ENCODE measurements at regions not wholly inside any gene's neighbourhood (a gene's known extent, or its start where the extent isn't known, plus 50 kb on each side); places are given as distances from the start of the nearest gene placed in this dataset.

DNA sequence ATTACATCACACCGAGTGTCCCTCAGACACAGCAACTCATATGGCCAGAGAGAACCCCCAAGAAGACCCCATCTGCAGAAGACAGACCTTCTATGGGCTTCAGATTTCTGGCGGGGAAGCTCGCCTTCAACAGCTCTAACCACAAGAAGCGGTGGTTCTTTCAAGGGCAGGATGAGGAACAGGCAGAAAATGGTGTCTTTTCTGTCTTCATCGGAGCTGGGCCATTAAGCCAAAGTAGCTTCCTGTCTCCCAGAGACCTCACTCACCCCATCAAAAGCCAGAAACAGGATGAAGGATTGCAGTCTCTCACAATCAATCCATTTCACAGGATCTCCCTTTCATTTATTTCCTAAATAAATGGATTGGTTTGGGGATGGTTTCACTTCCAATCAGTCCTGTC lies 149.1 kb downstream of the HERPUD2 start:
- ATAC-seq (no peak), DNase-seq (ENCODE audit: low spot score in 2 of 2) (no peak)
- H3K27ac Mint-ChIP-seq, result no peak overlapping the region
- H3K9me3 Mint-ChIP-seq, result no peaks in the 10 kb centered on the region
- no peaks in the 10 kb centered on the region for H3K36me3 Mint-ChIP-seq

DNA sequence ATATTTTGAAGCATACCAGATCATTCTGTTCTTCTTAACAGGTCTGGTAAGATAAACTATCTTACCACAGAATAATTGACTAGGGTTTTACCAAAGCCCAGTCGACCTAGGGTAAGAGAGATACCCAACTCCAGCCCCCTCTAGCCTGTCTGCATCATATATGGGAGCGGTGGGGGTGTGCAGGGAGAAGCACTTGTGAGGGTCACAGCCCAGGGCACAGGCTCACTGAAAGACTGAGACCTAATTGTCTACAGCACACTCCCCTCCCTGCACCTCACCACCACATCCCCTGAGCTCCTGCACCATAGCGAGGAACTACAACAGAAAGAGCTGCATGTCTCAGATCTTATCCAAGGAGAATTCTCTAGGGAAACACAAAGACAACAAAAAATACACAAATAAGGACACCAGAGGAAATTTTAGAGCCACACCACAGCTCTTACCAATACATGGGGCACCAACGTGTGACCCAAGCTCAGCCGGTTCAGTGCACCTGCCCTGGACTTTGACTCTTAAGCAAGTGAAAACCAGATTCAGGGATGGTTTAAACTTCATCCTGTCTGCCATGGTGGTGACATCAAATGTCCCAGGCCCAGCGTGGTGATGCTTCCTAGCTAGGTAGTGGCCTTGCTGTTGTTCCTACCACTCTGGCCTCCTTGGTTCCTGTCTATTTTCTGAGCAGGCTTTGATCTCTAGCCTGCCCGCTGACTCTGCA lies 150.8 kb downstream of the HERPUD2 start:
- H3K27ac Mint-ChIP-seq, result no peak overlapping the region
- no peak for ATAC-seq
- no peaks in the 10 kb centered on the region for H3K9me3 Mint-ChIP-seq
- H3K36me3 Mint-ChIP-seq, result no peaks in the 10 kb centered on the region
- no peak for DNase-seq (ENCODE audit: low spot score in 2 of 2)

DNA sequence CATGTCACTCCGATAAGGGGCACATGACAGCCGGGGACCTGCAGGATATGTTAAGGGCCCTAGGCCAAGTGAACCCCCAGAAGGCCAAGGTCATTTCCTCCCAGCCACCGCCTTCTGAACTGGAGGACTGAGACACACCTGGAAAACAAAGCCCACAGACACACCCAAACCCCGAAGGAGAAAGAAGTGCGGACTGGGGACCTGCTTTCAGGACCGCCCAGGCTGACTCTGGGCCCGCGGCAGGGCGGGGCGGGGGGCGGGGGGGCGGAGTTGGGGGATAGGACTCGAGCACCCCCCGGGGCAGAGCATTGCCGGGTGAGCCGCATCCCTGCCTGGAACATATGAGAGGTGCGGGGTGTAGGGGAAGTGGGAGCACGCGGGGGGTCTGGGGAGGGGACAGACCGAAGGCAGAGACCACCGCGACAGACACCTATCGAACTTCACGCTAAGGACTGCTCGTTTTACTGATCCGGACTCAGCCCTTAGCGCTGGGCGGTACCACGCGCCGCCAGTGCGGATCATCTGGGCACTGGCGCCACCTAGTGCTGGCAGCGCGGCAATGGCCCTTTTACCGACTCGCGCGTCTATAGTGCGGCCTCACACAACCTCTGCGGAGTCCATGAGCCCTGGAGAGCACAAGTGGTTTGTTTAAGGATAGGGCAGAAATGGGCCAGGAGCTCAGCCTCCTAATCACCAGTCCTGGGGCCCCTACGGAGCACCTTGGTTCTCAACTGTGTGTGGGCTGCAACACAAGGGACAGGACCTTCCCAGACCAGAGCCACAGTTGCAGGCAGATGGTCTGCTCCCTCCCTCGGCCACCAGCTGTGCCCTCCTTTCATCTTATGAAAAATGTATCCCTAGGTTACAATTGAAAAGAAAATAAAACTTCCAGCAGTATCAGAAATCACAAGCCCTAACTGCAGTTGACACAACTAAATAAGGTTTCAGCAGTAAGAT lies 157.6 kb downstream of the HERPUD2 start:
- peak; percentile 75 to 87 for DNase-seq (ENCODE audit: low spot score in 2 of 2)
- peak; percentile 98 to 99 for ATAC-seq
- Mint-ChIP-seq H3K27ac (no peak overlapping the region), H3K36me3 (no peaks in the 10 kb centered on the region), H3K9me3 (no peaks in the 10 kb centered on the region)

DNA sequence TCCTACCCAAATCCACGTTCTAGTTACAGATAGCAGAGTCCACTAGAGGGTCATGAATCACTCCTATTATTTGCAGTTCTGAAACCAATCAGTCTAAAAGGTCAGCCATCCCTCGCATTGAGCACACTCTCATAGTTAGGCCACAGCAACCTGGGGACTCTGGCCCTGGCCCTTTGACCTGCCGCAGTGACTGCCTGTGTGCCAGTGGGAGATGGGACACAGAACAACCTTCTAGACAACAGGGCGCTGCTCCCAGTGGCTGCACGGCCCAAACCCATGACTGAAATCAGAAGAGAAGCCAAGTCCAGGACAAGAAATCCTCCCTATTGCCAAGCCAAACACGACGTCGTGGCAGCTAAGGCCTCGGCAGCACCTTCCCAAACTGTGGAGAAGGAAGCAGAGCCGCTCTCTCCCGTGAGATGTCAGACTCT lies 158.5 kb downstream of the HERPUD2 start:
- H3K9me3 Mint-ChIP-seq, result no peaks in the 10 kb centered on the region
- ATAC-seq, result no peak
- DNase-seq (ENCODE audit: low spot score in 2 of 2), result no peak
- H3K36me3 Mint-ChIP-seq, result no peaks in the 10 kb centered on the region
- H3K27ac Mint-ChIP-seq, result no peak overlapping the region

DNA sequence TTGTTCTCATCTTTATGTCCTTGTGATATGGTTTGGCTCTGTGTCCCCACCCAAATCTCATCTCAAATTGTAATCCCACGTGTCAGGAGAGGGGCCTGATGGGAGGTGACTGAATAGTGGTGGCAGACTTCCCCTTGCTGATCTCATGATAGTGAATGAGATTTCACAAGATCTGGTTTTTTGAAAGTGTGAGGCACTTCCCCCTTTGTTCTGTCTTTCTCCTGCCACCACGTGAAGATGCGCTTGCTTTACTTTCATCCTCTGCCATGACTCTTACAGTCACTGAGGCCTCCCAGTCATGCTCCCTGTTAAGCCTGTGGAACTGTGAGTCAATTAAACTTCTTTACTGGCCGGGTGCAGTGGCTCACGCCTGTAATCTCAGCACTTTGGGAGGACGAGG lies 161.0 kb downstream of the HERPUD2 start:
- Mint-ChIP-seq H3K9me3 (no peaks in the 10 kb centered on the region), H3K36me3 (no peaks in the 10 kb centered on the region), H3K27ac (no peak overlapping the region)
- DNase-seq (ENCODE audit: low spot score in 2 of 2) (no peak), ATAC-seq (no peak)

DNA sequence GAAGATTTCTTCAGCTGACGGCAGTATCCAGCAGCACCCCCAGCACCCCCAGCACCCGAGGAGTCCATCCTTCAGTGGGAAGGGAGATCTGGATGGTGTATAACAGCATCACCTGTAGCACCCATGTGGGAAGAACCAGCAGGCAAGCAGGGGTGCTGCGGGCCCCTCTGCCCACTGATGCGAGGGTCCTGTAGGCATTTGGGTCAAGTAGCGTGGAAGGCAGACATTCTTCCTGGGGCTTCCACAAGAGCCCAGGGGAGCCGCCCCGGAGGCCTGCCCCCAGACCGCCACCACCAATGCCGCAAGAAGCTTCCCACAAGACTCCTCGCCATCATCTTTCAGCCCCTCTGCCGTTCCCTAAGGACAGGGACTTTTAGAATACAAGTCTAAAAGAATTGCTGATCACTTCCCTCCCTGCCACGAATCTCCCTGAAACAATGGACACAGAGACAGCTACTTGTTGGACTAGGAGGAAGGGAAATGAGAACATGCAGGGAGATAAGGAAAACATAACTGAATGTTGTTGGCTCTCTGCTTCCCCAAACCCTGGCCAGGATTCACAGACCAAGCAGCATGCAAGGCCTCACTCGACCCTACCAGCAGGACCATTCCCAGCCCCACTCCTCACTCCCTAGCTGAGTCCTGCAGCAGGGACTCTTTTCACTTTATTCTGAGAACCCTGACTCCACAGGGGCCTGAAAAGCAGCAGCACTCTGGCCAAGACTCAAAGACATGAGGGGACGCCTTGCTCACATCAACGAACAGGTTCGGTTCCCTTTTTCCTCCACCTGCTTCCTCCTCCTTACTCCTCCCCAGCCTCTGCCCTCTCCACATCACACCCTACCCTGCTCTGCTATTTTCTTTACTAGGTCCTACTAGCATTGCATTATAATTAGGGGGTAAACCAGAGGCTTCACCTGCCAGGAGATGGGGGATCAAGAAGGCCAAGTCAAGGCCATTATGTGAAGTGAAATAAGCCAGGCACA lies 164.5 kb downstream of the HERPUD2 start:
- ATAC-seq, result no peak
- no peak overlapping the region for H3K27ac Mint-ChIP-seq
- DNase-seq (ENCODE audit: low spot score in 2 of 2), result no peak
- no peaks in the 10 kb centered on the region for H3K36me3 Mint-ChIP-seq
- H3K9me3 Mint-ChIP-seq, result no peaks in the 10 kb centered on the region

DNA sequence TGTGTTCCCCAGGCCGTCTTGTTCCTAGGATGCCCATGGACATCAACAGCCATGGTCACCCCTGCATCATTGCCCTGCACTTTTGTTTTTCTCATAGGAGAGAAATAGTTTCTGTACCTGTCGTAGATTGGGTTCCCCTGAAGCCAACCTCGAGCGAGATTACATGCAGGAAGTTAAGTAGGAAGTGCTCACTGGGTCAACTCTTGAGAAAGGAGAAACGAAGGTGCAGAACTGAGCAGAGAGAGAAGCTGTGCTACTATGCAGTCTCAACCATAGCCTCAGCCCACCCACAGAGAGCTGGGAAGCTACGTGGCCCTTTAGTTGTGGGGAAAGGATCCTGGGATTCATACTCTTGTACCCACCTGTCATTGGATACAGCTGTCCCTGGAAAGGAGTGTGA lies 165.2 kb downstream of the HERPUD2 start:
- Mint-ChIP-seq H3K27ac (no peak overlapping the region), H3K9me3 (no peaks in the 10 kb centered on the region), H3K36me3 (no peaks in the 10 kb centered on the region)
- no peak for DNase-seq (ENCODE audit: low spot score in 2 of 2)
- ATAC-seq, result no peak

DNA sequence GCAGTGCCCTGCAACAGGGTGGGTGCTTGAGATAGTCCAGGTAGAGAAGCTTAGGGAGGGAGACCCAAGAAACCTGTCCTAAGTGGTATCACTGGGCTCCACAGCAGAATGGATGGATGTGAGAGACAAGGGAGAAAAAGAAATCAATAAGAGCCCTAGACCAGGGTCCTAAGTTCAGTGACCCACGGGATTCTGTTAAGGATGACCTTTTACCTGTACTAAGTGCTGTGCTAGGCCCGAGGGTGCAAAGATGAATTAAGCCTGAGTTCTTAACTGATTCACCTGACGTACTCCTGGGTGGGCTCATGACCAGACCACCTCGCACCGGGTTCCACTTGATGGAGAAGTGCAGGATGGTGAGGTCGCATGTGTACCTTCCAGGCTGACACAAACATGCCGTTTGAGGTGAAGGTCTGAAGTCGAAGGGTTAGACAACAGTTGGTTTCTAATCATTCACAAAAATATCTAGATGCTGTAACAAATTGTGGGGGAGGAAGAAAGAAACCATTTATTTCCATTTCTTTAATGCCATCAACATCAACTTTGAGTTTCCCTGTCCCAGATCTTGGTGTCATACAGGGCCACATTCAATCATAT lies 166.5 kb downstream of the HERPUD2 start:
- no peaks in the 10 kb centered on the region for H3K9me3 Mint-ChIP-seq
- peak overlapping the region in 1 of 2 donors; percentile 34 for H3K27ac Mint-ChIP-seq
- H3K36me3 Mint-ChIP-seq, result no peaks in the 10 kb centered on the region
- DNase-seq (ENCODE audit: low spot score in 2 of 2) (no peak), ATAC-seq (no peak)

DNA sequence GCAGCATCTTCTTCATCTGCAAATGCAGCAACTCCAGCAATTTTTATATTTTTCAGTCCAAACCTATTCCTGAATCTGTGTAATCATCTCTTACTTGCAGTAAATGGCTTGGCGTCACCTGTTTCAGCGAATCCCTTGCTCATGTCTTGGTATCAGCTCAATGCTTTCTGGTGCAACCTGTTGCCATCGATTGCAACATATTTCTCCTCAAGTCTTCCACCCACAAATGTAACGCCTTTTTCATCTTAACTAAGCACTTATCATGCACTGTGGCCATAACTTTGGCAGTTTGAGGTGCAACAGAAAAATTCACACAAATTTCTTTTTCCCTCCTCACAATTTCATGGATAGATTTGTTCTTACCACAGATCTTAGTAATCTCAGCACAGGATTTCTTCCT lies 168.3 kb downstream of the HERPUD2 start:
- no peaks in the 10 kb centered on the region for H3K36me3 Mint-ChIP-seq
- no peaks in the 10 kb centered on the region for H3K9me3 Mint-ChIP-seq
- H3K27ac Mint-ChIP-seq, result no peak overlapping the region
- DNase-seq (ENCODE audit: low spot score in 2 of 2) (no peak), ATAC-seq (no peak)

DNA sequence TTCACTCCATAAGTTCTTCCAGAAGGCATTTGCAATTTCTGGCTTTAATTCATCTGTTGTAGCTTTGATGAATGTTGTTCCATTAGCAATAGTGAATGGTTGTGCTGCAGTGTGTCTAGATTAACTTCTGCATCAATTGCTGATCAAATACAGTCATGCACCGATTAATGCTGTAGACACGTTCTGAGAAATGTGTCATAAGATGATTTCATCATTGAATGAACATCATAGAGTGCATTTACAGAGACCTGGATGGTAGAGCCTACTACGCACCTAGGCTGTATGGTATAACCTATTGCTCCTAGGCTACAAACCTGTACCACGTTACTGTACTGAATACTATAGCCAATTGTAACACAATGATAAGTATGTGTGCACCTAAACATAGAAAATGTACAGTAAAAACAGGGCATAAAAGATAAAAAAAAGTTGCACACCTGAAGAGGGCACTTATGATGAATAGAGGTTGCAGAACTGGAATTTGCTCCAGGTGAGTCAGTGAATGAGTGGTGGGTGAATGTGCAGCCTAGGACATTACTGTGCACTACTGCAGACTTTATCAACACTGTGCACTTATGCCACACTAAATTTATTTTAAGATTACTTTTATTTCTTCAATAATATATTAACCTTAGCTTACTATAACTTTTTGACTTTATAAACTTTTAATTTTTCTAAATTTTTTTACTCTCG lies 170.7 kb downstream of the HERPUD2 start:
- Mint-ChIP-seq H3K36me3 (no peaks in the 10 kb centered on the region), H3K9me3 (no peaks in the 10 kb centered on the region), H3K27ac (no peak overlapping the region)
- ATAC-seq (no peak), DNase-seq (ENCODE audit: low spot score in 2 of 2) (no peak)

DNA sequence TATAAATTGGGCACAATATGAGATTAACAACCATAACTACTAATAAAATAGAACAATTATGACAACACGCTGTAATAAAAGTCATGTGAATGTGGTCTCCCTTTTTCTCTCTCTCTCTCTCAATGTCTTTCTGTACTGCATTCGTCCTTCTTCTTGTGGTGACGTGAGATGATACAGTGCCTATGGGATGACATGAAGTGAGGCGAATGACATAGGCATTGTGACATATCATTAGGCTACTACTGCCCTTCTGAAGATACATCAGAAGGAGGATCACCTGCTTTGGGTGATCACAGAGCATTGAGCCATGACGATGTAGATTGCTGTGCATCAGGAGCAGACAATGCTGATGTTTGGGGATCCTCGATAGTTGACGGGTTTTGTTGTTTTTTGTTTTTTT lies 171.6 kb downstream of the HERPUD2 start:
- no peak for DNase-seq (ENCODE audit: low spot score in 2 of 2)
- H3K27ac Mint-ChIP-seq, result no peak overlapping the region
- H3K9me3 Mint-ChIP-seq, result no peaks in the 10 kb centered on the region
- H3K36me3 Mint-ChIP-seq, result no peaks in the 10 kb centered on the region
- ATAC-seq, result no peak

DNA sequence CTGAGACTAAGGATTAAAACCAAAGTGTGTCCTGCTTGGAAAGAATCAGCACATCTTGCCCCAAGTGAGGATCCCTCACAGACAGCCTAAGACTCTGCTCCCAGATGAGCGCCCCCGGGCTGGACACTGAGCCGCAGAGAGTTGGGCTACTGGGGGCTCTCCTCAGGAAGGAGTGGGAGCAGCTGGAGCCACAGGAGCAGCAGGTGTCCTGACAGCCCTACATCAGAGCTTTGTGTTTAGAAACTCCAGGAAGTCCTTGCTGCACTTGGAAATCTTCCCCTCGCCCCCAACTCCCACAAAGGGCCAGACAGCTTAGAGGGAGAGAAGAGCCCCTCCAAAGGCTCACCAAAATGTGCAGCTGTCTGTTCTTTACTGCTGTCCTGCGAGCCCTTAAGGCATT lies 172.2 kb downstream of the HERPUD2 start:
- Mint-ChIP-seq H3K27ac (no peak overlapping the region), H3K36me3 (no peaks in the 10 kb centered on the region), H3K9me3 (no peaks in the 10 kb centered on the region)
- DNase-seq (ENCODE audit: low spot score in 2 of 2), result no peak
- ATAC-seq, result no peak

DNA sequence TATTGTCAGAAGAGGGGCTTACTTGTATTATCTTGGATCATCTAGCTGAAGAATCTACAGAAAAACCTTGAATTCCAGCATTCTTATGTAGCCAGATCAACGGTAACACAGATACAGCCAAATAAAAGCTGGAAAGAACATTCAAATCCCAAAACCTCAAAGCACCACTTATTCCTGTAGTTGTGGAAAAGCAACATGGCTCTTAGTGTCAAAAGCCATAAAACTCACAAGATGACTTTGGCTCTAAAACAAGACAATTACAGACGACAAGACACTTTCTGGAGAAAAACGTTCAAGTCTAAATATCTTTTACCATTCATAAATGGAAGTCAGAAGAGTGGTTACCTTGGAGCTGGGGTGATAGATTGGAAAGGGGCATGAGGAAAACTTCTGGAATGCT lies 173.0 kb downstream of the HERPUD2 start:
- DNase-seq (ENCODE audit: low spot score in 2 of 2), result no peak
- Mint-ChIP-seq H3K36me3 (no peaks in the 10 kb centered on the region), H3K9me3 (no peaks in the 10 kb centered on the region), H3K27ac (no peak overlapping the region)
- ATAC-seq, result no peak

DNA sequence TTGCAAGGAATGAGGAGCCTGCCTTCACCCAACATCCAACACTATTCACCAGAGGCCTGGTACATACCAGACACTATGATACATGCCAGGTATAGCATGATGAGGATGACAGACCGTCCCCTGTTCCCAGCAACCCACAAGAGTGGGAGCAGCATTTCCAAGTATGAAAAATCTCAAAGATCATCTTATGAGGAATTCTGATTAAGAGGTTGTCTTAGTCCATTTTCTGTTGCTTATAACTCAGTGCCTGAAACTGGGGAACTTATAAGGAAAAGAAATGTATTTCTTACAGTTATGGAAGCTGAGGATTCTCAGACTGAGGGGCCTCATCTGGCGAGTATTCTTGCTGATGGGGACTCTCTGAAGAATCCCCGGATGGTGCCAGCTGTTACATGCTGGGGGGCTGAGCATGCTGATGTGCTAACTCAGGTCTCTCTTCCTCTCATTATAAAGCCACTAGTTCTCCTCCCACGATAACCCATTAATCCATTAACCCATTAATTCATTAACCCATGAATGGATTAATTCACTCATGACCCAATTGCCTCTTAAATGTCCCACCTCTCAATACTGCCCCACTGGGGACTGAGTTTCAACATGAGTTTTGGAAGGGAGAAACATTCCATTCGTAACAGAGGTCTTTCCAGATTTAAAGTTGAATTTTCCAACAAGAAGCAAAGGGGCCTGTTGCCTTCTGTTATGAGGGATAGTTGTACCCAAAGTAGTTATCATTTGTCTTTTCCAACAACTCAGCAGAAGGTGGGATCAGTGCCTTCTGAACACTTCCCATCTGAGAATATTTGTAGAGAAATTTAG lies 173.9 kb downstream of the HERPUD2 start:
- no peak for ATAC-seq
- H3K36me3 Mint-ChIP-seq, result no peaks in the 10 kb centered on the region
- H3K9me3 Mint-ChIP-seq, result no peaks in the 10 kb centered on the region

More for the DNA sequence above, 173.9 kb downstream of the HERPUD2 start:
- DNase-seq (ENCODE audit: low spot score in 2 of 2), result no peak
- no peak overlapping the region for H3K27ac Mint-ChIP-seq

All from activated naive CD4-positive, alpha-beta T cell treated with anti-CD3 and anti-CD28 coated beads, Interleukin-2, amount 50 U/mL, for 72 hours (primary cell).